ENCODE measurements at regions not wholly inside any gene's neighbourhood (a gene's known extent, or its start where the extent isn't known, plus 50 kb on each side); places are given as distances from the start of the nearest gene placed in this dataset.

- POLR2A ChIA-PET = no interaction called here
- H3K4me3 Mint-ChIP-seq = no peak overlapping the region
- intact Hi-C loops (cut with micrococcal nuclease) = no loop called here
These were observed 51.7 kb upstream of the SLC4A7 start for GRCh38 chr3:27535809-27536392.

GRCh38 chr3:27533718-27534573 lies 49.8 kb upstream of the SLC4A7 start:
- H3K4me1 Mint-ChIP-seq (ENCODE audit: low read depth) = peaks cover 10% of the 10 kb centered on the region
- DNase-seq = peak; percentile 51
- H3K4me3 Mint-ChIP-seq = no peak overlapping the region
- CTCF ChIA-PET = no interaction called here
- POLR2A ChIA-PET = no interaction called here
- no peaks in the 10 kb centered on the region for H3K27me3 Mint-ChIP-seq
- H3K27ac Mint-ChIP-seq = peak overlapping the region; percentile 84
- no peaks in the 10 kb centered on the region for H3K36me3 Mint-ChIP-seq (ENCODE audit: low read depth)
- H3K9me3 Mint-ChIP-seq = no peaks in the 10 kb centered on the region
- TF ChIP-seq CTCF (IDR thresholded peaks at IDR 0.05) = no peak
- intact Hi-C loops (cut with micrococcal nuclease) = no loop called here
- ATAC-seq = peak; percentile 90

More at GRCh38 chr3:27535809-27536392, 51.7 kb upstream of the SLC4A7 start:
- Mint-ChIP-seq H3K27me3 (no peaks in the 10 kb centered on the region), H3K27ac (no peak overlapping the region), H3K9me3 (no peaks in the 10 kb centered on the region), H3K4me1 (ENCODE audit: low read depth) (peaks cover 10% of the 10 kb centered on the region), H3K36me3 (ENCODE audit: low read depth) (no peaks in the 10 kb centered on the region)
- no peak for TF ChIP-seq CTCF (IDR thresholded peaks at IDR 0.05)
- CTCF ChIA-PET = interaction anchor here (1.2 to 1.5 kb wide), 2 partner anchors 12 to 146 kb away, joined by 3 to 4 read pairs; no protein-coding TSS in a partner anchor
- ATAC-seq (no peak), DNase-seq (no peak)

Data from activated CD8-positive, alpha-beta T cell treated with anti-CD3 and anti-CD28 coated beads for 36 hours (primary cell).